HCT116 (cell line): ENCODE measurements at regions not wholly inside any gene's neighbourhood (a gene's known extent, or its start where the extent isn't known, plus 50 kb on each side); places are given as distances from the start of the nearest gene placed in this dataset.

ENCODE experiments used
- ATAC-seq: fragments of 200-7000 bp; cut with Tn5 transposase; 2 replicates; pipeline ENCODE4 v1.9.1; 2020; ENCODE audit warnings: mild to moderate bottlenecking, moderate library complexity
- BruUV-seq: library from RNA; stranded (reverse); fragments of 400-500 nt; replicated peaks from 2 replicates; lab custom pipeline; 2021; lab: Mats Ljungman, UMichigan
- CTCF ChIA-PET: fragments of 300-600 bp; sonication (Branson Sonifier 250); formaldehyde crosslinking; loops from one replicate; lab custom pipeline; 2021; ENCODE audit warnings: antibody characterized with exemption; lab: Charles Lee
- POLR2A ChIA-PET: fragments of 300-600, 350-600 bp; sonication (Branson Sonifier 250); formaldehyde crosslinking; loops from one replicate; lab custom pipeline; 2021; ENCODE audit warnings: antibody characterized with exemption; lab: Charles Lee
- RAD21 ChIA-PET, 2 experiments: fragments of 300-600 bp; sonication (Branson Sonifier 250); formaldehyde crosslinking; loops; one replicate each; lab custom pipeline; 2023; ENCODE audit warnings: low total read pairs in 2 of 2; ENCODE audit not compliant: uncharacterized antibody in 2 of 2, unreplicated experiment in 2 of 2, low non-redundant PET in 1 of 2; lab: Charles Lee
- DNase-seq: peaks from one replicate; pipeline ENCODE4 v3.0.0-alpha.2; 2010; ENCODE audit warnings: low read depth, low spot score
- H2AFZ ChIP-seq: fragments of 200-600 bp; shearing (Covaris generic), sonication (generic); 2 replicates; pipeline ENCODE4 v1.6.1; 2017; ENCODE audit warnings: low read depth, mixed run types, mixed read lengths, antibody characterized with exemption, low read length; ENCODE audit not compliant: poor library complexity, severe bottlenecking
- H3K27ac ChIP-seq: 2 replicates; pipeline ENCODE4 v1.5.1; 2012; ENCODE audit warnings: low read depth, low read length
- H3K27me3 ChIP-seq: fragments of 200-600 bp; sonication (generic); 2 replicates; pipeline ENCODE4 v1.6.1; 2016; ENCODE audit warnings: mixed run types, low read length, mixed read lengths; ENCODE audit not compliant: insufficient read depth
- H3K36me3 ChIP-seq, 2 experiments: fragments of 200-500 bp in 1 of 2; fragments of 200-600 bp in 1 of 2; sonication (Bioruptor generic) in 1 of 2; sonication (generic) in 1 of 2; 2 replicates each; pipeline versions ENCODE4 v1.5.1 to v1.6.1; 2014 to 2016; ENCODE audit warnings: low read length in 2 of 2, inconsistent platforms in 1 of 2, mixed read lengths in 1 of 2, mixed run types in 1 of 2; ENCODE audit not compliant: insufficient read depth in 2 of 2, control insufficient read depth in 1 of 2
- H3K4me1 ChIP-seq, 2 experiments: fragments of 200-600 bp in 1 of 2; sonication (generic) in 1 of 2; 2 replicates each; pipeline versions ENCODE4 v1.5.1 to v1.6.1; 2012 to 2017; ENCODE audit warnings: low read length in 2 of 2, inconsistent platforms in 1 of 2, mild to moderate bottlenecking in 1 of 2, mixed read lengths in 1 of 2, mixed run types in 1 of 2, moderate library complexity in 1 of 2; ENCODE audit not compliant: insufficient read depth in 2 of 2, control insufficient read depth in 1 of 2
- H3K4me2 ChIP-seq: fragments of 200-600 bp; sonication (generic); 2 replicates; pipeline ENCODE4 v1.6.1; 2017; ENCODE audit warnings: mixed run types, low read length, mixed read lengths
- H3K4me3 ChIP-seq, 2 experiments: fragments of 200-600 bp in 1 of 2; sonication (generic) in 1 of 2; replicated peaks in 1 of 2; 2 replicates each; pipeline ENCODE4 v1.5.1; 2011 to 2016; ENCODE audit warnings: low read length in 2 of 2, control low read depth in 1 of 2, low read depth in 1 of 2, mild to moderate bottlenecking in 1 of 2, mixed read lengths in 1 of 2, mixed run types in 1 of 2
- H3K79me2 ChIP-seq: fragments of 200-600 bp; sonication (generic); 2 replicates; pipeline ENCODE4 v1.6.1; 2017; ENCODE audit warnings: mild to moderate bottlenecking, mixed run types, low read length, moderate library complexity, mixed read lengths; ENCODE audit not compliant: insufficient read depth
- H3K9ac ChIP-seq: fragments of 200-600 bp; sonication (generic); 2 replicates; pipeline ENCODE4 v1.6.1; 2016; ENCODE audit warnings: low read length, mixed read lengths
- H3K9me2 ChIP-seq: fragments of 200-600 bp; sonication (generic), shearing (Covaris generic); 2 replicates; pipeline ENCODE4 v1.6.1; 2017; ENCODE audit warnings: mixed run types, mild to moderate bottlenecking, moderate library complexity; ENCODE audit not compliant: insufficient read depth
- H3K9me3 ChIP-seq, 2 experiments: fragments of 200-500 bp in 1 of 2; fragments of 200-600 bp in 1 of 2; sonication (Bioruptor generic) in 1 of 2; sonication (generic) in 1 of 2; 2 replicates each; pipeline ENCODE4 v1.6.1; 2014 to 2017; ENCODE audit warnings: low read length in 2 of 2, mixed read lengths in 2 of 2, inconsistent platforms in 1 of 2, low read depth in 1 of 2, mild to moderate bottlenecking in 1 of 2, mixed run types in 1 of 2, moderate library complexity in 1 of 2; ENCODE audit not compliant: control insufficient read depth in 1 of 2, insufficient read depth in 1 of 2
- H4K20me1 ChIP-seq: fragments of 200-600 bp; sonication (generic), shearing (Covaris generic); 2 replicates; pipeline ENCODE4 v1.6.1; 2017; ENCODE audit warnings: mixed run types, mild to moderate bottlenecking, moderate library complexity; ENCODE audit not compliant: insufficient read depth
- CBX3 ChIP-seq: IDR thresholded peaks from 2 replicates; pipeline ENCODE4 v1.6.1; 2012; ENCODE audit warnings: low read depth
- CEBPB ChIP-seq: IDR thresholded peaks from 2 replicates; pipeline ENCODE4 v1.6.1; 2012; ENCODE audit warnings: low read depth
- EGR1 ChIP-seq: IDR thresholded peaks from 2 replicates; pipeline ENCODE4 v1.6.1; 2012; ENCODE audit warnings: low read depth
- ELF1 ChIP-seq: IDR thresholded peaks from 2 replicates; pipeline ENCODE4 v1.6.1; 2012; ENCODE audit warnings: low read depth, borderline replicate concordance
- EZH2 ChIP-seq: fragments of 200-600 bp; sonication (generic); IDR thresholded peaks from 2 replicates; pipeline ENCODE4 v1.6.1; 2017; ENCODE audit warnings: antibody characterized with exemption, mixed run types
- EZH2phosphoT487 ChIP-seq: fragments of 200-600 bp; IDR thresholded peaks from 2 replicates; pipeline ENCODE4 v1.6.1; 2018; ENCODE audit warnings: antibody characterized with exemption, borderline replicate concordance
- FOSL1 ChIP-seq: IDR thresholded peaks from 2 replicates; pipeline ENCODE4 v1.6.1; 2012; ENCODE audit warnings: low read depth
- JUND ChIP-seq: IDR thresholded peaks from 2 replicates; pipeline ENCODE4 v1.6.1; 2012
- POLR2A ChIP-seq: IDR thresholded peaks from 2 replicates; pipeline ENCODE4 v1.7.0; 2011; ENCODE audit warnings: borderline replicate concordance; ENCODE audit not compliant: insufficient read depth, insufficient read length; ENCODE audit errors: extremely low read depth
- POLR2AphosphoS5 ChIP-seq: IDR thresholded peaks from 2 replicates; pipeline ENCODE4 v1.6.1; 2011; ENCODE audit warnings: mild to moderate bottlenecking, low read depth, low read length, moderate library complexity
- SIN3A ChIP-seq: IDR thresholded peaks from 2 replicates; pipeline ENCODE4 v1.6.1; 2012; ENCODE audit warnings: low read depth
- SP1 ChIP-seq: IDR thresholded peaks from 2 replicates; pipeline ENCODE4 v1.6.1; 2012; ENCODE audit warnings: low read depth
- SRF ChIP-seq: IDR thresholded peaks from 2 replicates; pipeline ENCODE4 v1.6.1; 2012; ENCODE audit warnings: low read depth
- TCF7L2 ChIP-seq: IDR thresholded peaks from 2 replicates; pipeline ENCODE4 v1.7.0; 2011; ENCODE audit warnings: borderline replicate concordance, inconsistent platforms; ENCODE audit not compliant: insufficient read depth, insufficient read length; ENCODE audit errors: extremely low read depth
- YY1 ChIP-seq: IDR thresholded peaks from 2 replicates; pipeline ENCODE4 v1.6.1; 2011; ENCODE audit warnings: low read length, low read depth, moderate library complexity, mild to moderate bottlenecking; ENCODE audit not compliant: insufficient replicate concordance; ENCODE audit errors: extremely low read depth
- ZNF274 ChIP-seq: fragments of 200-500 bp; sonication (Bioruptor generic); IDR thresholded peaks from 2 replicates; pipeline ENCODE4 v1.6.1; 2014; ENCODE audit warnings: mild to moderate bottlenecking, low read depth, low read length, inconsistent platforms
- intact Hi-C: fragments of 100-400 bp; cut with micrococcal nuclease; formaldehyde crosslinking; loops from 2 replicates; pipeline ENCODE4 v1.10.0; 2022
- TF ChIP-seq, protein P1 (sequence below): IDR thresholded peaks from 2 replicates; pipeline ENCODE4 v1.6.1; 2012; ENCODE audit warnings: low read depth
- TF ChIP-seq, protein P2 (sequence below): IDR thresholded peaks from 2 replicates; pipeline ENCODE4 v1.6.1; 2012
- TF ChIP-seq, protein P3 (sequence below), 3 experiments: fragments of 200-600 bp in 1 of 3; sonication (generic) in 1 of 3; IDR thresholded peaks in 2 of 3; conservative IDR thresholded peaks in 1 of 3; 2 replicates each; pipeline ENCODE4 v1.5.1; 2012 to 2017; ENCODE audit warnings: low read depth in 2 of 3, low read length in 2 of 3, antibody characterized with exemption in 1 of 3, borderline replicate concordance in 1 of 3, control low read depth in 1 of 3, mild to moderate bottlenecking in 1 of 3, mixed read lengths in 1 of 3, mixed run types in 1 of 3, moderate library complexity in 1 of 3; ENCODE audit not compliant: insufficient read depth in 1 of 3
- TF ChIP-seq, protein P4 (sequence below): IDR thresholded peaks from 2 replicates; pipeline ENCODE4 v1.6.1; 2012

DNA sequence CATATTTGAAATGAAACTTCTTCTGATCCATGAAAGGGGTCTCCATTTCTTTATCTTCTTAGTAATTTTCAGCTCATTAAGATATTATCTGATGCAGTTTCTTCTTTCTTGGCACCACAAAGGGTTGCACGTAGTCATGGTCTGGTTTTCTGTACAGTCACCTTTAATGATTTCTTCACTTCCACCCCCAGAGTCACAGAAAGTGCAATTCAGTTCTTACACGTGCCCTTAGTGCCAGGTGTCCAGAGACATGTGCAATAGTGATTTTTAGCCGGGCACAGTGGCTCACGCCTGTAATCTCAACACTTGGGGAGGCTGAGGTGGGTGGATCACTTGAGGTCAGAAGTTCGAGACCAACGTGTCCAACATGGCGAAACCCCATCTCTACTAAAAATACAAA, 202.8 kb upstream of the MTNR1B start:
- Histone ChIP-seq H3K36me3 (no peaks in the 10 kb centered on the region), H3K27ac (no peak overlapping the region), H3K27me3 (no peaks in the 10 kb centered on the region), H3K4me3 (no peak overlapping the region), H3K9me2 (no peaks in the 10 kb centered on the region), H3K79me2 (no peaks in the 10 kb centered on the region), H2AFZ (no peak overlapping the region), H3K4me2 (no peak overlapping the region), H3K9me3 (no peaks in the 10 kb centered on the region), H3K9ac (no peak overlapping the region), H3K4me1 (no peaks in the 10 kb centered on the region), H4K20me1 (no peaks in the 10 kb centered on the region)
- ChIA-PET RAD21 (no interaction called here), POLR2A (no interaction called here), CTCF (no interaction called here)
- intact Hi-C loops, result no loop called here
- no TSS peak for BruUV-seq
- no peak for ATAC-seq
- no peak for DNase-seq
- no peak for TF ChIP-seq EGR1
- no peak for TF ChIP-seq ZNF274
- TF ChIP-seq, protein P1, sequence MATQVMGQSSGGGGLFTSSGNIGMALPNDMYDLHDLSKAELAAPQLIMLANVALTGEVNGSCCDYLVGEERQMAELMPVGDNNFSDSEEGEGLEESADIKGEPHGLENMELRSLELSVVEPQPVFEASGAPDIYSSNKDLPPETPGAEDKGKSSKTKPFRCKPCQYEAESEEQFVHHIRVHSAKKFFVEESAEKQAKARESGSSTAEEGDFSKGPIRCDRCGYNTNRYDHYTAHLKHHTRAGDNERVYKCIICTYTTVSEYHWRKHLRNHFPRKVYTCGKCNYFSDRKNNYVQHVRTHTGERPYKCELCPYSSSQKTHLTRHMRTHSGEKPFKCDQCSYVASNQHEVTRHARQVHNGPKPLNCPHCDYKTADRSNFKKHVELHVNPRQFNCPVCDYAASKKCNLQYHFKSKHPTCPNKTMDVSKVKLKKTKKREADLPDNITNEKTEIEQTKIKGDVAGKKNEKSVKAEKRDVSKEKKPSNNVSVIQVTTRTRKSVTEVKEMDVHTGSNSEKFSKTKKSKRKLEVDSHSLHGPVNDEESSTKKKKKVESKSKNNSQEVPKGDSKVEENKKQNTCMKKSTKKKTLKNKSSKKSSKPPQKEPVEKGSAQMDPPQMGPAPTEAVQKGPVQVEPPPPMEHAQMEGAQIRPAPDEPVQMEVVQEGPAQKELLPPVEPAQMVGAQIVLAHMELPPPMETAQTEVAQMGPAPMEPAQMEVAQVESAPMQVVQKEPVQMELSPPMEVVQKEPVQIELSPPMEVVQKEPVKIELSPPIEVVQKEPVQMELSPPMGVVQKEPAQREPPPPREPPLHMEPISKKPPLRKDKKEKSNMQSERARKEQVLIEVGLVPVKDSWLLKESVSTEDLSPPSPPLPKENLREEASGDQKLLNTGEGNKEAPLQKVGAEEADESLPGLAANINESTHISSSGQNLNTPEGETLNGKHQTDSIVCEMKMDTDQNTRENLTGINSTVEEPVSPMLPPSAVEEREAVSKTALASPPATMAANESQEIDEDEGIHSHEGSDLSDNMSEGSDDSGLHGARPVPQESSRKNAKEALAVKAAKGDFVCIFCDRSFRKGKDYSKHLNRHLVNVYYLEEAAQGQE, result no peak
- TF ChIP-seq EZH2, result no peak
- TF ChIP-seq CEBPB, result no peak
- no peak for TF ChIP-seq SP1
- TF ChIP-seq YY1, result no peak
- no peak for TF ChIP-seq ELF1
- TF ChIP-seq TCF7L2, result no peak
- TF ChIP-seq POLR2AphosphoS5, result no peak
- no peak for TF ChIP-seq SRF
- no peak for TF ChIP-seq JUND
- TF ChIP-seq, protein P2, sequence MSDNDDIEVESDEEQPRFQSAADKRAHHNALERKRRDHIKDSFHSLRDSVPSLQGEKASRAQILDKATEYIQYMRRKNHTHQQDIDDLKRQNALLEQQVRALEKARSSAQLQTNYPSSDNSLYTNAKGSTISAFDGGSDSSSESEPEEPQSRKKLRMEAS, result no peak
- TF ChIP-seq FOSL1, result no peak
- no peak for TF ChIP-seq SIN3A
- TF ChIP-seq CBX3, result no peak
- TF ChIP-seq, protein P3, sequence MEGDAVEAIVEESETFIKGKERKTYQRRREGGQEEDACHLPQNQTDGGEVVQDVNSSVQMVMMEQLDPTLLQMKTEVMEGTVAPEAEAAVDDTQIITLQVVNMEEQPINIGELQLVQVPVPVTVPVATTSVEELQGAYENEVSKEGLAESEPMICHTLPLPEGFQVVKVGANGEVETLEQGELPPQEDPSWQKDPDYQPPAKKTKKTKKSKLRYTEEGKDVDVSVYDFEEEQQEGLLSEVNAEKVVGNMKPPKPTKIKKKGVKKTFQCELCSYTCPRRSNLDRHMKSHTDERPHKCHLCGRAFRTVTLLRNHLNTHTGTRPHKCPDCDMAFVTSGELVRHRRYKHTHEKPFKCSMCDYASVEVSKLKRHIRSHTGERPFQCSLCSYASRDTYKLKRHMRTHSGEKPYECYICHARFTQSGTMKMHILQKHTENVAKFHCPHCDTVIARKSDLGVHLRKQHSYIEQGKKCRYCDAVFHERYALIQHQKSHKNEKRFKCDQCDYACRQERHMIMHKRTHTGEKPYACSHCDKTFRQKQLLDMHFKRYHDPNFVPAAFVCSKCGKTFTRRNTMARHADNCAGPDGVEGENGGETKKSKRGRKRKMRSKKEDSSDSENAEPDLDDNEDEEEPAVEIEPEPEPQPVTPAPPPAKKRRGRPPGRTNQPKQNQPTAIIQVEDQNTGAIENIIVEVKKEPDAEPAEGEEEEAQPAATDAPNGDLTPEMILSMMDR (IDR thresholded peaks at IDR 0.05 in 2 of 3, conservative IDR thresholded peaks at IDR 0.05 in 1 of 3; ENCODE audit: borderline replicate concordance in 1 of 3, insufficient read depth in 1 of 3, low read depth in 2 of 3, low read length in 2 of 3), result no peak
- TF ChIP-seq POLR2A, result no peak
- TF ChIP-seq, protein P4, sequence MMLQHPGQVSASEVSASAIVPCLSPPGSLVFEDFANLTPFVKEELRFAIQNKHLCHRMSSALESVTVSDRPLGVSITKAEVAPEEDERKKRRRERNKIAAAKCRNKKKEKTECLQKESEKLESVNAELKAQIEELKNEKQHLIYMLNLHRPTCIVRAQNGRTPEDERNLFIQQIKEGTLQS, result no peak
- no peak for TF ChIP-seq EZH2phosphoT487
